Skin of body (tissue), 1 donor: ENCODE measurements at regions not wholly inside any gene's neighbourhood (a gene's known extent, or its start where the extent isn't known, plus 50 kb on each side); places are given as distances from the start of the nearest gene placed in this dataset.

Source experiments
- DNase-seq: peaks from one replicate; lab custom pipeline; 2025; lab: John Stamatoyannopoulos, UW

DNA sequence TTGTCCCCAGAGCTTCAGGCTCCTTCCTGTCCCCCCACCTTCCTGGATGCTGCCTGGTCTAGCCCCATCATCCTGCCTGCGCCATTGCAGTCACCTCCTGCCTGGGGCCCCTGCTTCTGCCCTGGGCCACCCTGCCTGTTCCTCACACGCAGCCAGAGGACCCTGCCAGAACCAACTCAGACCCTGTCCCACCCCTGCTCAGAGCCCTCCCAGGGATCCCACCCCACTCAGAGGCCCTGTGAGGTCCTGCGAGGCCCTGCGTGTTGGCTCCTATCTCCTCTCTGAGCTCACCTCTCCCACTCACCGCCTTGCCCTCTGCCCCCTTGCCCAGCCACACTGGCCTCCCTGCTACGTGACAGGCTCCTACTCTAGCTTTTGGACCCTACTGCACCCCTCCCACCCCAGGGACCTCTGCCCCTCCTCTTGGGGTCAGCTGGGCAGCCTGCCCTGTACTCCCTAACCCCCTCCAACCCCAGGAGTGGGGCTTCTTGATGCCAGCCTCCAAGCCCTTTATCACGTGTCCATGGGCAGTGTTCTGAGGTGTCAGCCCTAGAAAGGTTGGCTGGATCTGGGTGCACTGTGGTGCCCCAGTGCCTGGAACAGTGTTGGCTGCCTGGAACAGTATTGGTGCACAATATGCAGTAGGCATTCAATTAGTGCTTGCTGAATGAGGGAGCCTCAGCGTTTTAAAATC, 68.3 kb downstream of the CEBPB start:
- DNase-seq = no peak

DNA sequence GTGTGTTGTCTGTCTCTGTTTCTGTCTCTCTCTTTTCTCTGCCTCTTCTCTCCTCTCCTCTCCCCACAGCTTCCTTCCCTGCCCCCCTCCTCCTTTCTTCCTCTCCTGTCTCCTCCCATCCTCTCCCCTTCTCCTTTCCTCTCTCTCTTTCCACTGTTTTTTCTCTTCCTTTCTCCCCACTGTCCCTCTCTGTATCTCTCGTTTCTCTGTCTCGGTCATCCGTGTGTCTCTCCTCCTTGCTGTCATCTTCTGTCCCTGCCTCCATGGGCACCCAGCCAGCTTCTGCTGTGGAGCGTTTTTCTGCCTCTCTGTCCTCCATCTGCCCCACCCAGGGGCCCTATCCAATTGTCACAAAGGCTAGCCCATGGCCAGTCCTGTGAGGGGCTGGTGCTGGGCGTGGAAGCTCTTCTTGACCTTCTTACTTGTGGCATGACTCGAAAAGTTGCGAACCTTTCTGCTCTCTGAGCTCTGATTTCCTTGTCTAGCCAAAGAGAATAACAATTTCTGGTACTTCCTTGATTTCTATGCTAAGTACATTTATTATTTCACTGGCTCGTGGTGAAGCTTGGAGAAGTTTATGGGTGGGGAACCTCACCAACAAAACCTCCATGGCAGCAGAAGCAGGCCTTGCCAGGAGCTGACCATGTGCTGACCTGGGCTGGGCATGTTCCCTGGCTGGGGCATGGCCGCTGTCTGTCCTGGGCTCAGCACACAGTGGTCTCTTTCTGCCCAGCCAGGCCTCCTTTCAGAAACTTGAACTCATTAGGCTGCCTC, 69.3 kb downstream of the CEBPB start:
- no peak for DNase-seq

DNA sequence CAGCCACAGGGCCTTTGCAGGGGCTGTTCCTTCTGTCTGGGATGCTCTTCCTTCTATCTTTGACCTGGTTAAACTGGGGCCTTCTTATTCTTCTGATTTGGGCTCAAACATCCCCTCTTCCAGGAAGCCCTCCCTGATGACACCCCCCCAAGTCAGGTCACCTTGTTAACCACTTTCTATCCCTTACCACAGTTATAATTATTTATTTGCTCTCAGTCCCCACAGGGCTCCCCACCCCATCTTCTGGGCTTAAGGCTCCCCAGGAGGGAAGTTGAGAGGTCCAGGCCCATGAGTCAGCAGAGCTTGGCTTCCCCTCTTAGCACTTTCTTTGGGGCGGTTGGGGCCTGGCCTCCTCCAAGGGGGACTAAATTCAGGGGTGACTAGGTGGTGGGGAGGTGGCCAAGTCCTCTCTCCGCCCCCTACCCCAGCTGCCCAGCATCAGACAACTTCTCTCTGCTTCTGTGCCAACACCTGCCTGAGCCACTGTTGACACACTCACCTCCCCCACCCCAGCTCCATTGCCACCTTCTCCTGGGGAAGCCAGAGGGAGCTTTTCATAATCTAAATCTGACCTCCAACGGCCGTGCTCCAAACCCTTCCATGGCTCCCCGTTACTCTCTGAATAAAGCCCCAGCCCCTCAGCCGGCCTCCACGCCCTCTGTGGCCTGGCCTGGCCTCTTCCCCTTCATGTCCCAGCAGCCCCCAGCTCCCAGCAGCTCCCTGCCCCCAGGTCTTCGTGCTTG, 70.0 kb downstream of the CEBPB start:
- DNase-seq = no peak

DNA sequence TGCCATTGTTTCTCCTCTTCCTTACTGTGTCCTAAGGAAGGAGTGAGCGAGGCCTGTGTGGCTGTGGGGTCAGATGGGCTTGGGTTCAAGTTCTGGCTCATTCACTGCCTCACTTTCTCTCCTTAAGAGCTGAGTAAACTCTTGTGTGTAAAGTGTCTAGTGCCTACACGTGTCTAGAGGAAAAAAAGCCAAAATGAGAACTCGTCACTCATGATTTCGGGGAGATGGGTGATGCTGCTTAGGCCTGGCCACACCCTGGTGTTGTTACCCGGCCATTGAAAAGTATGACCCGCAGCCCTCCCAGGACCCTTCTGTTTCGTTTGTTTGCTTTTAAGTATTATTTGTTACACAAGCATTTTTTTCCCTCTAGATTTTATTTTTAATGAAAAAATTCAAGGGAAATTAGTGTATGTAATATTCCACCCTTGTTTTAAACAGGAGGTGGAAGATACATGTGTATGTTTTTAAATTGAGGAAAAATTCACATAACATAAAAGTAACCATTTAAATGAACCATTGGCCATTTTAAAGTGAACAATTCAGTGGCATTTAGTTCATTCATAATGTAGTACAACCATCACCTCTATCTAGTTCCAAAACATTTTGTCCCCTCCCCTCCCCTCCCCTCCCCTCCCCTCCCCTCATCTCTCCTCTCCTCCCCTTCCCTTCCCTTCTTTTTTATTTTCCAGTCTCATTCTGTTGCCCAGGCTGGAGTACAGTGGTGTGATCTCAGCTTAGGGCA, 71.0 kb downstream of the CEBPB start:
- no peak for DNase-seq

DNA sequence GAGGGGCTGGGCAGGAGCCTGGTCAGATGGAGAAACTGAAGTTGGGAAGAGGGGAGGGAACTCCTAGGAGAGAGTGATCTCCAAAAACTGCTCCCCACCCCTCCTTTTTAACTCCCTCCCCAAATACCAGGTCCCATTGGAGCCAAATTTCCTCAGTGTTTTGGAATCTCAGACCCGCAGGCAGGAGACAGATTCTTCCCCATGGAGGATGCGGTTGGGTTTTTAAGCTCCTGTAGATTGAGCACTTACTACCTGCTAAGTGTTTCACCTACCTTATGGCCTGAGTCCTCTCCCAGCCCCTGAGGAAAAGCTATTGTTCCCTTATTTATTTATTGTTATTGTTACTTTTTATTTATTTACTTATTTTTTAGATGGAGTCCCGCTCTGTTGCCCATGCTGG, 73.2 kb downstream of the CEBPB start:
- DNase-seq = peak; percentile 21

DNA sequence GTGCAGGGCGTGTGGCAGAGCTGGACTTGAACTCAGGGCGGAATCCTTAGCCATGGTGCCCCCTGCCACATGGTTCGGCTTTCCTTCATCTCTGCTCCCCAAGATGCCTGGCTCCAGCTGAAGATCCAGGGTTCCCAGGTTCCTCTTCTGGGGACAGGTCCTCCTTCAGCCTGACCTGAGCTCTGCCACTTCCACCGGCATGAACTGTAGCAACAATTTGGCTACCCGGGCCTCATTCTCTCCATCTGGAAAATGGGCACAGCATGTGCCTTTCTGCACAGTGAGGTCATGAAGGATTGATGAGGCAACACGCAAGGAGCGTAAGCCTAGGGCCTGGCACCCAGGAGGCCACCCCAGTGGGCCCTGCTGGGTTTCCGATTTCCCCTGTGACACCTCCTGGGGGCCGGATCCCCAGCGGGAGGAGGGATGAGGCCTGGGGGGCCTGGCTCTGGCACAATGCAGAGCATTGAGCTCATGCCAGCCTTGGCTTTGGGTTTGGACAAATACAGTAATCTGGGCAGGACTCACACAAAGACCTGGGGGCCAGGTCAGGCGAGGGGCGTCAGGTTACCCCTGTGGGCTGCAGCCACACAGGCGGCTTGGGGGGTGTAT, 74.0 kb downstream of the CEBPB start:
- DNase-seq = no peak

DNA sequence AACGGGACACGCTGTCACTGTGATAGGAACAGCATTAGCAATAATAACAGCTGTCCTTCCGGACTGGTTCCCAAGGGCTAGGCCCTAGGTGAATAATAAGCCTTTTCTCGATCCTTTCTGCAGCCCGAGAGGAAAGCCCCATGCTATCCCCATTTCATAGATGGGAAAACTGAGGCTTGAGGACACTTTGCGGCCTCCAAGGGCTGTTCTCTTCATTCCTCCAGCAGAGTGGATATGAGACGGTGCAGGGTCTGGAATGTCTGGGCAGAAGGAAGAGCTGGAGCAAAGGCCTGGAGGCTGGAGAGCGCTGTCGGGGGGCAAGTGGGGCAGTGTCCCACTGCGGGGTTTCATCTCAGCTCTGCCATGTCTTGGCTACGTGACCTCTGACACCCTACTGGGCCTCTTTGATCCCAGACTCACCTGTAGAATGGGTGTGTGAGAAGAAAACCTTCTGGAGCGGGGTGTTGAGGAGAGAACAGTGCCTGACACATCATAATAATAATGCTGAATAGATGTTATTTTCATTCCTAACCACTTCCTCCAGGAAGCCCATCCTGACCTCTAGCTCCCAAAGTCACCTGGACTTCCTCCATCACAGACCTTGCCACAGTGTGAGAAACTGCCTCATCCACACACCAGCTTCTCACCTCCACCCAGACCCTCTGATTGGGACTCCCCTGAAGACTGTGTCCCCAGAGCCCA, 74.8 kb downstream of the CEBPB start:
- DNase-seq = no peak

DNA sequence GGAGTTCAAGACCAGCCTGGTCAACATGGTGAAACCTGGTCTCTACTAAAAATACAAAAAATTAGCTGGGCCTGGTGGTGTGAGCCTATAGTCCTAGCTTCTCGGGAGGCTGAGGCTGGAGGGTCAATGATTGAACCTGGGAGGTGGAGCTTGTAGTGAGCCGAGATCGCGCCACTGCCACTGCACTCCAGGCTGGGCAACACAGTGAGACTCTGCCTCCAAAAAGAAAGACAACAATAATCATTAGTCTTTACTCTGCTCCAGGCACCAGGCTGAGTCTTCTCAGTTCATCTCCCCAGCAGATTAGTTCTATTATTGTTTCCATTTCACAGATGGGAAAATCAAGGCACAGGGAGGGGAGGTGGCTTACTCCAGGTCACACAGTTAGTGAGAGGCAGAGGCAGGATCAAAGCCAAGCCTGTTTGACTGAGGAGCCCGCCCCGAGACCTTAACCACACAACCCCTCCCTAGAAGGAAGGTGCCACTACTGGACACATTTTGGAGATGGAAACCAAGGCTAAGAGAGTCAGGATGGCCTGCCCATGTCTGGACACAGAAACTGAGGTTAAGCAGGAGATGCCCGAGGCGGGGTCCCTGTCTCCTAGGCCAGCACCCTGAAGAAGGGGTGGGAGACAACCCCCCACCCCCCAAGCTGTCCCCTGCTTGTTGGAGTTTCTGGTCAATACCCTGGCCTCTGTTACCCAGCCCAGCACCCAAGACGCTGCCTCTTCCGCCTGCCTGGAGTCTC, 75.8 kb downstream of the CEBPB start:
- DNase-seq = no peak

DNA sequence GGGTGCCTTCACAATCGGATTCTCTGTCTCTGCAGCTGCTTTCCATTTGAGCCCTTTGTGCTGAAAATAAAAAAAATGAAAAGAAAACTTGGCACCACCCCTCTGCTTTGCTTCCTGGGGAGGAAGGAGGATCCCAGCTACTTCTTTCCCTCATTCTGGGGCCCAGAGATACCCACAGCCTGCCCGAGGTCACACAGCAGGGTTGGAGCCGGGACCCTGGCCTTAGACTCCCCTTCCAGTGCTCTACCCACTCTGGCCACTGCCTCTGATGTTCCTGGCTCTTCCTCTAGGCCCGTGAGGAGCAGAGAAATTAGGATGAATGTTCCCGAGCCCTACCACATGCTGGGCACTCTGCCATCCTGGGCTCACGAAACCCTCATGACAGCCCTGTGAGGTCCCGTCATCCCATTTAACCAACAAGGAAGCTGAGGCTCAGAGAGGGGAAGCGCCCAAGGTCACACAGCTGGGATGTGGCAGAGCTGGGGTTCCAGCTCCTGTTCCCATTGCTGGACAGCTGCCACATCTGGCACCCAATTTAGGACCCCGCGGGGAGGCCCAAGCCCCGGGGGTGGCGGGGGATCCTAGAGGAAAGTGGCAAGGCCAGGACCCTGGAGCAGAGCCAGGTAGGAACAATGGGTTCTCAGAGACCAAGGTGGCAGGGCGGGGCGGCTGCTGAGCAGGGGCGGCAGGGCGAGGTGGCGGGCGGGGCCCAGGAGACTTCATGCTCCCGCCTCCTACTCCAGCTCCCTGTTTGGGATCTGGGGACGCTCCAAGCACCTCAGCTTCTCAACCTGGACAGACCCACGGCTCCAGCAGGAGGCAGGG, 76.6 kb downstream of the CEBPB start:
- peak; percentile 88 for DNase-seq

DNA sequence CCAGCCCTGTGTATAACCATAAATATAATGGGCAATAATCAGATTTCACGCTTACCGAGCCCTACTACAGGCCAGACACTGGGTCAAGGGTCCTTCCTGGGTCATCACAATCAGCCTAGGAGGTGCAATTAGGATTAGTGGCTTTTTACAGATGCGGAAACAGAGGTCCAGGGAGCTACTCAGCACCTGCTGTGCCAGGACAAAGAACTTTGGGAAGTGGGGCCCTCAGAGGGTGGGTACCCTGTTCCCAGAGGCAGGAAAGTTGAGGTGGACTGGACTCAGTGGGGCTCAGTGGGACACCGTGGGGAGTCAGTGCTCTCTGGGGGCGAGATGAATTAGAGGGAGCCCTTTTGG, 77.2 kb downstream of the CEBPB start:
- no peak for DNase-seq

DNA sequence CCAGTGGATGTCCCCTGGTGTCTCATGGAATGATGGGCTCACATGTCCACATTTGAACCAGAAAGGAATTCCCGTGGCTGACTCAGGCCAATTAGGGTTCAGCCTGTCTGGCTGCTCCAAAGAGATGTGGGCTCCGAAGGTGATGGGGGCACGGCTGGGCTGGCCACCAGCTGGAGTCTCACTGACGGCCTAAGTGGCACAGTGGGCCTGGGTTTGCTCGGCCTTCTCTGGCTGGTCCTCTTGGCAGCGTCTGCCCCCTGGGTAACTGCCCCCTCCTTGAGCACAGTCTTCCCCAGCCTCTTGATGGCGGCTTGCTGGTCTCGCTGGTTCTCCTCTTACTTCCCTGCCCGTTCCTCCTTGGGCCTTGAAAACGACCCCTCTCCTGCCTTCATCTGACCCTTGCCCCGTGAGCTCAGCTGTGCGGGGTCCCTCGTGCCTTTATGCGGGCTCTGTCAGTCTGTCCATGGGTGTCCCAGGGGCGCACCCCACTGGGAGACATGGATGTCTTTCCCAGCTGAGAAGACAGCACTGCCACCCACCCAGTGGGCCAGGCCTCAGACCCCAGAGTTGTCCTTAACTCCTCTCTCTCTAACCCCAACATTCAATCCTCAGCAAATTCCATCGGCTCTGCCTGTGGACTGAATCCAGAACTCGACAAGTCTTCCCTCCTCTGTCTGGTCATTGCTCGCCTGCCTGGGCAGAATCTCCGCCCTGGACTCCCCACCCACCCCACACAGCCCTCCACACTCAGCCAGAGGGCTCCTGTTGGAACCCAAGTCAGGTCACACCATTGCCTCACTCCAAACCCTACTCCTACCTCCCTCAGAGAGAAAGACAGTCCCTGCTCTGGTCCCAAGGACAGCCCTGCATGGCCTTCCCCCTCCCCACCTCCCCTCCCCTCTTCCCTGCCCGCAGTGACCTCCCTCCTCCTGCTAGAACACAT, 78.7 kb downstream of the CEBPB start:
- no peak for DNase-seq

DNA sequence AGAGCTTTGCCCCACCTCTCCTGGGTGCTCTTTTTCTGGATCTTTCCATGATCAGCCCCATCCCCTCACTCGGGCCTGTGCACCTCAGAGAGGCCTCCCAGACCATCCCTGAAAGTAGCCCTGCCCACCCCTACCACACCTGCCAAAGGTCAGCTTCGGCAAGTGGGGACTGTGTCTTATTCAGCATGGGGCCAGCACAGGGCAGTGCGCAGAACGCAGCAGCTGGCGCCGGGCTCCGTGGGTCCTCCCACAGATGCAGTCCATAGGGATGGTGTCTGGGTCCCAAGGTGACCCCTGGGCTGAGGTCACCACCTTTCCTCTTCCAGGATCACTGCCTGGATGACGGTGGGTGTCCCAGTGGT, 79.4 kb downstream of the CEBPB start:
- no peak for DNase-seq

DNA sequence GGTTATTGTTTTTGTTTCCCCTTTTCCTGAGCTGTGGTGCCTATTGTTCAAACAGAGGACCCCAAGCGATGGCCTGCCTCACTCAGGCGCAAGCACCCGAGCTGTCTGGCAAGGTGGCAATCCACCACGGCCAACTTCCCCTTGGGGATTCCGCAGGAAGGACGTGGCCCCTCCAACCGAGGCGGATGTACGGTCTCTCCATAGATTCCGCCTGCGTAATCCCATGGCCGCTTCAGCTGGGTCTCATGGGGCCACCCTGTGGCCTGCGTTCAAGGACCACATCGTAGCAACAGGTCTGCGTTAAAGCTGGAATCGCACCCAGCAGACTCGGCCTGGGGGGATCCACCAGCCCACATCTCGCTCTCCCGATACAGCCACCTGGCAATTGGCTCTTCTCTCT, 79.9 kb downstream of the CEBPB start:
- no peak for DNase-seq

DNA sequence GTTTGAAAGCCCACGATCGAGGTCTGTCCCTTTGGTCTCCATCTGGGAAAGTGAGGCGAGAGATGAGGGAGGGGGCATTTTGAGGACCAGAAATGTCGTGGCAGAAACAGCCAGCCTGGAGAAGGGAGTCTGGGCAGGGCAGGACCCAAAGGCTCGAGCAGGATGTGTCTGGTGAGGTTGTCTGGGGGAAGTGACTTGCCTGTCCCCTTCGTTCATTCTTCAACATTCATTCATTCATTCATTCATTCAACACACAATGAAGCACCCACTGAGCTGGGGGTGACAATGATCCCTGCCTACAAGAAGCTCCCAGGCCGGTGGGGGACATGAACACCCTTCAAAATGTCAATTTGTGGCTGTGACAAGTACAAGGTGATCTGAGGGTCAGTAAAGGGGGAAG, 80.5 kb downstream of the CEBPB start:
- no peak for DNase-seq

DNA sequence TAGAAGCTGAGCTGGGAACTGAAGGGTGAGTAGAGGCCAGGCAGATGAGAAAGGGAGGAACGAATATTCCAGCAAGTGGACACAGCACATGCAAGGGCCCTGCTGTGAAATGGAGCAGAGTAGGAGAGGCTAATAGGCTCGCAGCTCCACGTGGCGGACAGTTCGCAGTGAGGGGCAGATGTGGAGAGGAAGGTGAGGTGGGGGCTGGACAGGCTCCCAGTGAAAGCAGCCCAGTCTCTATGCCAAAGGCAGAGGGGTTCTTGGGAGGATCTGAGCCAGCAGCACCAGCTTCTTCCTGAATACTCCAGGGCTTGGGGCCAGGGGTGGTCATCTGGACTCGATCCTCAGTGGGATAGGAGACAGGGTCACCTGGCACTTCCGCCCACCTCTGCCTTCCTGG, 81.0 kb downstream of the CEBPB start:
- DNase-seq = no peak

DNA sequence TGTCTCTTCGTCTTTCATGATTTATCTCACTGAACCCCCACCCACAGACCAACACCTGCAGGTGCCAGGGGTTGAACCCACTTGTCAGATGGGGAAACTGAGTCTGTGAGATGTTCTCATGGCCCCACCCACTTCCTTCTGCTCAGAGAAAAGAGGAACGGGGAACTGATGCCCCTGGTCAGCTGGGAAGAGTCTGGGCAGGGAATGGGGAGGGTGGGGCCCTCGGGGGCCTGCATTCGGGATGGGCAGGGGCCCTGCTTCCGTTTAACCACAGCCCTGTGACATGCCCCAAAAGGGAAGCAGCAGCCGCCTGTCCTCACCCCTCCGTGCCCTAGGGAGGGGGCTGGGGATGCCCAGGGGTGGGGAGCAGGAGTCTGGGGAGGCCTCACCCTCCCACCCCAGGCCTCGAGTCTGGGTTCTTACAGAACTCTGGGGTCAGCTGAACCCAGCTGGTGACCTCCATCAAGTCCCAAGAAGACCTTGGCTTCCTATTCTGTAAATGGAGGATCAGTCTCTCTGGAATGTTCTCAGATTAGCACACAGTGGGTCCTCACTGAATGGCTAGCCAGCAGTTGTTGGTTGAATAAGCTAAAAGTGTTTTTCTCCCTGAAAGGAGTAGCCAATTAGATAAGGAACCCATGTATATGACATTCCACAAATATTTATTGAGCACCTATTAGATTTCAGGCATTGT, 81.5 kb downstream of the CEBPB start:
- no peak for DNase-seq

DNA sequence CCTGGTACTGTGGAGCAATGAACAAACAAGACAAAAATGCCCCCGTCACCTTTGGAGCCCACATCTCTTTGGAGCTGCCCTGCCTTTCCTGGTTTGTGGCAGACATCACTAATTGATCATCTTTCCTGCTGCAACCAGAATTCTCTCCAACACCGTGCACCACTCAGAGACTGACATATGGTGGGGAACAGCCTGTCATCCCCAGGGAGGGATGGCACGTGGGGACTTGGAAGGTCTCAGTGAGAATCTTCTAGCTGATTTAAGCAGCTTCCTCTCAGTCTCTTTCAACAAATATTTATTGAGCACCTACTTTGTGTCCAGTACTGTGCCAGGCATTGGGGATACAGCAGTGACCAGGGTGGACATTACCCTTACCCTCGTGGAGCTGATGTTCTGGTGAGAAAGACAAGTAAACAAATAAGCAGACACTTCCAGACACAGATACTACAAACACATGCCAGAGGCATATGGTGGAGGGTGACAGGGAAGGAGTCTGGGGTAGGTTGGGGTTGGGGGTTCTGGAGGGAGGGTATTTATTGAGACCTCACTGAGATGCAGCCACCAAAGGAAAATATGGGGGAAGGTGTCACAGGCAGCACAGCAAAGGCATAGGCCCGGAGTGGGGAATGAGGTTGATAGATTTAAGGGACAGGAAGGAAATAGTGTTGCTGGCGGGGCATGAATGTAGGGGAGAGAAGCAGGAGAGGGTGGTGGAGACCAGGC, 82.3 kb downstream of the CEBPB start:
- peak; percentile 45 for DNase-seq
